ENCODE measurements at regions not wholly inside any gene's neighbourhood (a gene's known extent, or its start where the extent isn't known, plus 50 kb on each side); places are given as distances from the start of the nearest gene placed in this dataset.
"Not testable (repeated sequence)": the region's sequence is repeated elsewhere in the genome, so short reads cannot be mapped to it uniquely, and the experiment has no call there.

GRCh38 chr11:96560727-96561126, 170.9 kb downstream of the JRKL start:
- not testable (repeated sequence) for ATAC-seq; H3K27ac ChIP-seq (ENCODE audit: low read length)
- 97% methylated on average over 3 of the region's 3 CpGs for WGBS

GRCh38 chr11:96567176-96567575, 177.4 kb downstream of the JRKL start:
- no peaks in the 10 kb centered on the region for H3K27me3 ChIP-seq (ENCODE audit: control insufficient read depth, insufficient read depth)
- H3K27ac ChIP-seq (ENCODE audit: low read length): no peak overlapping the region
- peak in 1 of 2 donors; percentile 50 for ATAC-seq
- WGBS: 35% methylated on average over 4 of the region's 4 CpGs
- H3K4me3 ChIP-seq (ENCODE audit: low read length): peak overlapping the region; percentile 25
- H3K4me1 ChIP-seq (ENCODE audit: control insufficient read depth, insufficient read depth, low read length): no peaks in the 10 kb centered on the region
- DNase-seq: no peak
- no peaks in the 10 kb centered on the region for H3K9me3 ChIP-seq (ENCODE audit: control insufficient read depth, low read length)
- intact Hi-C loops (cut with DNase I): no loop called here

More at GRCh38 chr11:96560727-96561126, 170.9 kb downstream of the JRKL start:
- H3K4me1 ChIP-seq (ENCODE audit: control insufficient read depth, insufficient read depth, low read length); H3K27me3 ChIP-seq (ENCODE audit: control insufficient read depth, insufficient read depth); intact Hi-C loops (cut with DNase I); H3K9me3 ChIP-seq (ENCODE audit: control insufficient read depth, low read length); H3K4me3 ChIP-seq (ENCODE audit: low read length); DNase-seq: not testable (repeated sequence)

GRCh38 chr11:96567667-96568066, 177.9 kb downstream of the JRKL start:
- ATAC-seq (no peak), DNase-seq (no peak)
- intact Hi-C loops (cut with DNase I): no loop called here
- no peaks in the 10 kb centered on the region for H3K4me1 ChIP-seq (ENCODE audit: control insufficient read depth, insufficient read depth, low read length)
- H3K9me3 ChIP-seq (ENCODE audit: control insufficient read depth, low read length): no peaks in the 10 kb centered on the region
- peak overlapping the region; percentile 25 for H3K4me3 ChIP-seq (ENCODE audit: low read length)
- H3K27ac ChIP-seq (ENCODE audit: low read length): no peak overlapping the region
- 18% methylated on average over 3 of the region's 3 CpGs for WGBS
- H3K27me3 ChIP-seq (ENCODE audit: control insufficient read depth, insufficient read depth): no peaks in the 10 kb centered on the region

GRCh38 chr11:96576383-96576782, 186.6 kb downstream of the JRKL start:
- Histone ChIP-seq H3K4me1 (ENCODE audit: control insufficient read depth, insufficient read depth, low read length) (no peaks in the 10 kb centered on the region), H3K27ac (ENCODE audit: low read length) (no peak overlapping the region), H3K9me3 (ENCODE audit: control insufficient read depth, low read length) (no peaks in the 10 kb centered on the region), H3K27me3 (ENCODE audit: control insufficient read depth, insufficient read depth) (no peaks in the 10 kb centered on the region), H3K4me3 (ENCODE audit: low read length) (no peak overlapping the region)
- no peak for DNase-seq
- WGBS: 95% methylated on average over 2 of the region's 2 CpGs
- no peak for ATAC-seq
- intact Hi-C loops (cut with DNase I): no loop called here

GRCh38 chr11:96578379-96578778, 188.6 kb downstream of the JRKL start:
- Histone ChIP-seq H3K27me3 (ENCODE audit: control insufficient read depth, insufficient read depth) (no peaks in the 10 kb centered on the region), H3K9me3 (ENCODE audit: control insufficient read depth, low read length) (no peaks in the 10 kb centered on the region), H3K4me1 (ENCODE audit: control insufficient read depth, insufficient read depth, low read length) (no peaks in the 10 kb centered on the region), H3K27ac (ENCODE audit: low read length) (no peak overlapping the region), H3K4me3 (ENCODE audit: low read length) (no peak overlapping the region)
- DNase-seq (no peak), ATAC-seq (no peak)
- 80% methylated on average over 1 of the region's 1 CpG for WGBS
- intact Hi-C loops (cut with DNase I): no loop called here

GRCh38 chr11:96579656-96580055, 189.8 kb downstream of the JRKL start:
- Histone ChIP-seq H3K4me1 (ENCODE audit: control insufficient read depth, insufficient read depth, low read length) (no peaks in the 10 kb centered on the region), H3K4me3 (ENCODE audit: low read length) (no peak overlapping the region), H3K27ac (ENCODE audit: low read length) (no peak overlapping the region), H3K9me3 (ENCODE audit: control insufficient read depth, low read length) (no peaks in the 10 kb centered on the region), H3K27me3 (ENCODE audit: control insufficient read depth, insufficient read depth) (no peaks in the 10 kb centered on the region)
- no peak for DNase-seq
- intact Hi-C loops (cut with DNase I): no loop called here
- ATAC-seq: no peak

- Histone ChIP-seq H3K4me3 (ENCODE audit: low read length) (no peak overlapping the region), H3K27ac (ENCODE audit: low read length) (no peak overlapping the region), H3K9me3 (ENCODE audit: control insufficient read depth, low read length) (no peaks in the 10 kb centered on the region), H3K27me3 (ENCODE audit: control insufficient read depth, insufficient read depth) (no peaks in the 10 kb centered on the region), H3K4me1 (ENCODE audit: control insufficient read depth, insufficient read depth, low read length) (no peaks in the 10 kb centered on the region)
- 64% methylated on average over 5 of the region's 5 CpGs for WGBS
- DNase-seq: no peak
- ATAC-seq: no peak
- intact Hi-C loops (cut with DNase I): no loop called here
Observed at GRCh38 chr11:96580476-96581040, 190.7 kb downstream of the JRKL start.

- DNase-seq; H3K27ac ChIP-seq (ENCODE audit: low read length); intact Hi-C loops (cut with DNase I); H3K27me3 ChIP-seq (ENCODE audit: control insufficient read depth, insufficient read depth); ATAC-seq; H3K9me3 ChIP-seq (ENCODE audit: control insufficient read depth, low read length); H3K4me3 ChIP-seq (ENCODE audit: low read length); H3K4me1 ChIP-seq (ENCODE audit: control insufficient read depth, insufficient read depth, low read length): not testable (repeated sequence)
- 48% methylated on average over 2 of the region's 2 CpGs for WGBS
Observed at GRCh38 chr11:96585944-96586880, 196.4 kb downstream of the JRKL start.

- H3K9me3 ChIP-seq (ENCODE audit: control insufficient read depth, low read length); intact Hi-C loops (cut with DNase I); ATAC-seq; H3K4me1 ChIP-seq (ENCODE audit: control insufficient read depth, insufficient read depth, low read length); H3K27ac ChIP-seq (ENCODE audit: low read length); H3K27me3 ChIP-seq (ENCODE audit: control insufficient read depth, insufficient read depth); DNase-seq; H3K4me3 ChIP-seq (ENCODE audit: low read length): not testable (repeated sequence)
- WGBS: 68% methylated on average over 4 of the region's 4 CpGs
Observed at GRCh38 chr11:96588793-96589192, 199.0 kb downstream of the JRKL start.

- Histone ChIP-seq H3K27ac (ENCODE audit: low read length) (no peak overlapping the region), H3K27me3 (ENCODE audit: control insufficient read depth, insufficient read depth) (no peaks in the 10 kb centered on the region), H3K4me1 (ENCODE audit: control insufficient read depth, insufficient read depth, low read length) (no peaks in the 10 kb centered on the region), H3K9me3 (ENCODE audit: control insufficient read depth, low read length) (no peaks in the 10 kb centered on the region), H3K4me3 (ENCODE audit: low read length) (no peak overlapping the region)
- intact Hi-C loops (cut with DNase I): no loop called here
- WGBS: 58% methylated on average over 4 of the region's 4 CpGs
- DNase-seq (no peak), ATAC-seq (no peak)
Observed at GRCh38 chr11:96595011-96595410, 205.2 kb downstream of the JRKL start.

GRCh38 chr11:96607864-96608558, 218.2 kb downstream of the JRKL start:
- WGBS: 64% methylated on average over 4 of the region's 4 CpGs
- ATAC-seq: no peak
- H3K4me1 ChIP-seq (ENCODE audit: control insufficient read depth, insufficient read depth, low read length): no peaks in the 10 kb centered on the region
- H3K9me3 ChIP-seq (ENCODE audit: control insufficient read depth, low read length): no peaks in the 10 kb centered on the region
- no peak overlapping the region for H3K27ac ChIP-seq (ENCODE audit: low read length)
- no peak overlapping the region for H3K4me3 ChIP-seq (ENCODE audit: low read length)
- intact Hi-C loops (cut with DNase I): no loop called here
- DNase-seq: no peak
- no peaks in the 10 kb centered on the region for H3K27me3 ChIP-seq (ENCODE audit: control insufficient read depth, insufficient read depth)

Measured in right cardiac atrium (tissue), 5 donors.